H7 (cell line): ENCODE measurements at regions not wholly inside any gene's neighbourhood (a gene's known extent, or its start where the extent isn't known, plus 50 kb on each side); places are given as distances from the start of the nearest gene placed in this dataset.
A peak's percentile ranks its signal among the peaks of the same experiment; 100 is the strongest.

Experiments used
- DNase-seq: peaks from one replicate; pipeline ENCODE4 v3.0.0; 2012
- H3K27me3 ChIP-seq: 2 replicates; pipeline ENCODE4 v1.6.0; 2011; ENCODE audit warnings: mild to moderate bottlenecking, low read length; ENCODE audit not compliant: control insufficient read depth, insufficient read depth
- H3K36me3 ChIP-seq: replicated peaks from 2 replicates; pipeline ENCODE4 v1.5.1; 2011; ENCODE audit warnings: low read length; ENCODE audit not compliant: control insufficient read depth, insufficient read depth
- H3K4me3 ChIP-seq: 2 replicates; pipeline ENCODE4 v1.5.1; 2011; ENCODE audit warnings: low read depth, mild to moderate bottlenecking, control low read depth, low read length, moderate library complexity; ENCODE audit not compliant: insufficient read depth

DNA sequence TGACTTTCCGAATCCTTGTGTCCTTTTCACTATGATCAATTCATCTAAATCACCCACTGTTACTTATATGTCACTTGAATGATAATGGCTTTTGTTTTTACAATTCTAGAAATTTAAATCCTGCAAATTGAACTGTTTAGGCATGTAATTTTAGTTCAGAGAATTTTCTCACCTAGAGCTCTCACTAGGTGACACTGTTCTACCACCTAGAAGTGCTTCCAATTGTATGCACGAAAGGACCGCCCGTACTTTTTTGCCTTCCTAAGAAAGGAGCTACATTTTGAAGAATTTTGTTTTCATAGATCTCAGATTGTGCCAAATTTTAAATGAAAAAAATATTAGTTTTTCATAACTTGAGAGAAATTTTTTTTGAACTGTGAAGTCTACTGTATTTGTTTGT lies 481.6 kb upstream of the FSTL5 start:
- Histone ChIP-seq H3K36me3 (no peaks in the 10 kb centered on the region), H3K4me3 (no peak overlapping the region), H3K27me3 (no peaks in the 10 kb centered on the region)
- peak; percentile 6 for DNase-seq

DNA sequence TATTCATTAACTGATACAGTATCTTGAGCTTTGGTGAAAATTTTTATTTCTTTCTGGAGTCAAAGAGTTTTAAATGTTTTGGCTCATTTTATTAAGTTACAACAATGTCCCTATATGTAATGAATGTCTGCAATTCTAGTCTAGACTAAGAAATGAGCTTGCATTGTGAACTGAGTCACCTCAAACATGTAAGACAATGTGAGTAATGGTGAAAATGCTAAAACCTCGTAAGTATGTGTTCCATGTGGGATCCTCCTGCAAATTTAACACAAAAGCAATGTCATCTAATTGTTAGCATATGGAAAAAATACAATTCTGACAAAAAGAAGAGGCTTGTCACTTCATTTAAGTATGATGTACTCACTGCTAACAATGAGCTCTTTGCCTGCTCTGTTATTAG lies 480.5 kb upstream of the FSTL5 start:
- H3K27me3 ChIP-seq, result no peaks in the 10 kb centered on the region
- H3K4me3 ChIP-seq, result no peak overlapping the region
- H3K36me3 ChIP-seq, result no peaks in the 10 kb centered on the region
- no peak for DNase-seq

DNA sequence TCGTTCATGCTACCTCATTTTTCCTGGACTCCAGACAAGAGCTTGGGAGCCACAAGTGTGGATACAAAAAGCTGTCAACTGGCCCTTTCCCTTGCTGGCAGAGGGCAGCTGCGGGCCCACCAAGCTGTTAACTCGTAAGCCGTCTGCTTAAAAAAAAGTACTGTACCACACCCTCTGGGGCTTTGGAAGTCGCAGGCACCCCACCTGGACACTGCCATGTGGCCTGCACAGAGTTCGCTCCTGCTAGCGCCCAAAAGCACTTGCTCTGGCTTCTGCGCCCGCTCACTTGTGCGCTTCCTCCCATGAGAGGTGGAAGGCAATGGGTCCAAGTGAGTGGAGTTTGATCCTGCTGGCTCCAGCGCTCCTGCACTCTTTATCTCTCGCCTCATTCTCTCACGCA lies 476.4 kb upstream of the FSTL5 start:
- Histone ChIP-seq H3K36me3 (no peaks in the 10 kb centered on the region), H3K27me3 (no peaks in the 10 kb centered on the region)
- no peak for DNase-seq

DNA sequence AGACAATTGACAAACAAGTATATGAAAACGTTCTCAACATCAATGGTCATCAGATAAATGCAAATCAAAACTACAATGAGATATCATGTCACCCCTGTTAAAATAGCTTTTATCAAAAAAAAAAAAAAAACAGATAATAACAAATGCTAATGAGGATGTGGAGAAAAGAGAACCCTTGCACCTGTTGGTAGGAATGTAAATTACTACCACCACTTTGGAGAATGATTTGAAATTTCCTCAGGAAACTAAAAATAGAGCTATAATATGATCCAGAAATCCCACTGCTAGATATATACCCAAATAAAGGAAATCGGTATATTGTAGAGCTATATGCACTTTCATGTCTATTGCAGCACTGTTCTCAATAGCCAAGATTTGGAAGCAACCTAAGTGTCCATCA lies 470.6 kb upstream of the FSTL5 start:
- Histone ChIP-seq H3K36me3 (no peaks in the 10 kb centered on the region), H3K27me3 (no peaks in the 10 kb centered on the region), H3K4me3 (no peak overlapping the region)
- DNase-seq, result no peak

More for the DNA sequence above, 476.4 kb upstream of the FSTL5 start:
- no peak overlapping the region for H3K4me3 ChIP-seq

DNA sequence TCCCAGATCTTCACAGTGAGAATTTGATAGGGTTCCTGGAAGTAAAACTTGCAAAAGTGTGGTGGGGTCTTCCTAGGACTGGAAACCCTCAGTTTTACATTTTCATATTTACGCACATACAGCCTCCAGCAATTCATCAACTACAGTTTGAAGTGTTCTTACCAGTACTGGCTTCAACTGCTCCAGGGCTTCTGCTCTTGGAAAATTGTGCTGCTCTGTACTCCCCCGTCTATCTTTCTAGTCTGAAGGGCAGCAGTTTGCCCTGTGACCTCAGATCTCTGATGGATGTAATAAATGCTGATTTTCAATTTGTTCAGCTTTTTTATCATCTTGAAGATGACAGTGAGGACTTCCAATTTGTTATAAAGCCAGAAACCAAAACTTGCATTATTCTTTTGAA lies 458.9 kb upstream of the FSTL5 start:
- no peaks in the 10 kb centered on the region for H3K27me3 ChIP-seq
- no peak overlapping the region for H3K4me3 ChIP-seq
- H3K36me3 ChIP-seq, result no peaks in the 10 kb centered on the region
- no peak for DNase-seq

DNA sequence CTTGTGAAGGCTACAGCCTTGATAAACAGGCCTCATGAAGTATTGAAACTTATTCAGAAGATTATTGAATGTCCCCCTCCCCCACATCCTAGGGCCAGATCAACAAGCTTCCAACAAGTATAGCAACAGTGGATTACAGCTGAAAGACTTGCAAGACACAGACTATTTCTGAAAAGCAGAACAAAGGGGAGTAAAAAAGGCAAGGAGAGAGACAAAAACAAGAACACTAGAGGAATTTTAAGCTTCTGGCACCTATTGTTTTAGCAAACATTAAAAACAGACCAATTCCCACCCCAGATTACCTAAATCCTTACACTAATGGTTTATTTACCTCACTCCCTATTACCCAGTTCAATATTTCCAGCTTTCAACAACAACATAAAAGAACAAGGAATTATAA lies 446.3 kb upstream of the FSTL5 start:
- no peak for DNase-seq
- H3K27me3 ChIP-seq, result no peaks in the 10 kb centered on the region
- no peak overlapping the region for H3K4me3 ChIP-seq

DNA sequence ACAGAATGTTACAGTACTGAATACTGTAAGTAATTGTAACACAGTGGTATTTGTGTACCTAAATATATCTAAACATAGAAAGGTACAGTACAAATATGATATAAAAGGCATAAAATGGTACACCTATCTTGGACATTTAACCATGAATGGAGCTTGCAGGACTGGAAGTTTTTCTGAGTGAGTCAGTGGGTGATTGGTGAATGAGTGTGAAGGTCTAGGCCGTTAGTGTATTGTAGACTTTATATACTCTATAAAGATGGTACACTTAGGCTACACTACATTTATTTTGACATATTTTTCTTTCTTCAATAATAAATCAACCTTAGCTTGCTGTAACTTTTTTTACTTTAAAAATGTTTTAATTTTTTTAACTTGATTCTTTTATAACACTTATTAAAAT lies 422.5 kb upstream of the FSTL5 start:
- Histone ChIP-seq H3K4me3 (no peak overlapping the region), H3K27me3 (no peaks in the 10 kb centered on the region), H3K36me3 (no peaks in the 10 kb centered on the region)
- DNase-seq, result no peak

More for the DNA sequence above, 446.3 kb upstream of the FSTL5 start:
- H3K36me3 ChIP-seq, result no peaks in the 10 kb centered on the region

DNA sequence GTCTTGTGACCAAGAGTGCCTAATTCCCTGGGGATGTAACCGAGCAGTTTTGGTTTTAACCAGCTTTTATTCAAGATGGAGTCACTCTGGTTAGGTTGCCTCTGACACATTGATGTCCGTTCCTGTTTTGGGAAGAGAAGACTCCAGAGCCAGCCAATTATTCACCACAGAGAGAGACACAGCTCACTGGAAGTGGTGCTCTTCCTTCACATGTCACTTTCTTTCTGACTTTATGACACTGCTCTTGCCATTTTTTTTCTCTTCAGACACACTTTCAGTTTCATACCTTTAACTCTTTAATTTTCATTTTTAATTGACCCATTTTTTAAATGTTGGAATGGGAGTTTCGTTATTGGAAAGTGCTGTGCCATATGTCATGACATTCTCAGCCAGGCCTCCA lies 418.4 kb upstream of the FSTL5 start:
- no peak overlapping the region for H3K4me3 ChIP-seq
- DNase-seq, result no peak
- H3K27me3 ChIP-seq, result no peaks in the 10 kb centered on the region
- H3K36me3 ChIP-seq, result no peaks in the 10 kb centered on the region

DNA sequence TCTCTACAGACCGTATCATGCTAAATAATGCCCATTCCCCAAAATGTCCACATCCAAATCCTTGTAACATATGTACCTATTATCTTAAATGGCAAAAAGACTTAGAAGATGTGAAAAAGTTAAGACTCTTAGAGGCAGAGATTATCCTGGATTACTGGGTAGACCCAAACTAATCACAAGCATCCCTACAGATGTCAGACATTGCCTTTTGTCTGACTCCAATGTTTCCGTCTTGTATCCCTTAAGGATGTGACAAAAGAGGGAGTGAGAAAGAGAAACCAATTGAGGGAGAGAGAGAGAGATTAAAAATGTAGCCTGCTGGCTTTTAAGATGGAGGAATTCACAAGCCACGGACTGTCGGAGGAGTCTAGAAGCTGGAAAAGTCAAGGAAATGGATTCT lies 401.9 kb upstream of the FSTL5 start:
- H3K4me3 ChIP-seq, result no peak overlapping the region
- H3K27me3 ChIP-seq, result no peaks in the 10 kb centered on the region
- no peaks in the 10 kb centered on the region for H3K36me3 ChIP-seq
- DNase-seq, result no peak

DNA sequence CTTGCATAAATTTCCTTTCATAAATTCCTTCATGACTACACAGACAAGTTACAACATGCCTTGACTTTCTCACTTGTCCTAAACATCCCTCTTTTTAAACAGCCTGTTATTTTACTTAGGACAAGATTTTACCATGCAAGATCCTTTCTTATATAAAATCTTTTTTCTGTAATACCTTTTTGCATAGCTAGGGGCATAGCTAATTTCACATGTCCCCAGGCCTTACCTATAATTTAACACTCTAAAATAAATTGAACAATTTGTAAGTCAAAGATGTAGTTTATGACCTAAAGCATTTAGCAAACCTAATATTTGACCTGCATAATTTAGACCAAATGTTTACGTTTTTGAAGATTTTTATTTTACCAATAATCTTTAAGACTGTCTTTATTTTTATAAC lies 396.3 kb upstream of the FSTL5 start:
- no peaks in the 10 kb centered on the region for H3K27me3 ChIP-seq
- no peak for DNase-seq
- no peaks in the 10 kb centered on the region for H3K36me3 ChIP-seq

DNA sequence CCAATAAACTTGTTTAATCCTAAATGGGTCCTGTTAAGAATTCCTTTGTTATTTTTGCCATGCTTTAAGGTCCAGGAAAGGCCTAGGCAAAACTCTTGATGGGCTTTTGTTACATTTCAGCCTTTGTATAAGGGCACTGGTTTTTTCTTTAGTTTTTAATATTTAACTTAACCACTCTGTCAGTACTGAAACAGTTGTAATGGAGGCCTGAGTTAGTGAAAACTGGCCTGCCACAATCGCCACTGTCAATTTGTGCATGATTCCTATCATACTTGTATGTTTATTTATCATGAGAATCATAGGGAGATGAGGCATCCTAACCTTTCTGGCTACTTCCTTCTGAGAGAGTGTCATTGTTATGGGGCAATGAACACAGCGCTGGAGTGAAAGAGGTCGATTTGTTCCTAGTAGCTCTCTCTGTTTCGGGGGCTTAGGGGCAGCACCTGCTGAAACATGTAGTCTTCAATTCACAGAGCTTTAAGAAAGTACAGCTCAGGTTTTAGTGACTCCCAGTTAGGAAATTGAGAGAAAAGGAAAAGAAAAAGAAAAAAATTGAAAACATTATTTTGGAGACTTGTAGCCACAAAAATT lies 393.8 kb upstream of the FSTL5 start:
- no peaks in the 10 kb centered on the region for H3K27me3 ChIP-seq
- no peaks in the 10 kb centered on the region for H3K36me3 ChIP-seq
- no peak for DNase-seq
- H3K4me3 ChIP-seq, result no peak overlapping the region

More for the DNA sequence above, 396.3 kb upstream of the FSTL5 start:
- H3K4me3 ChIP-seq, result no peak overlapping the region

DNA sequence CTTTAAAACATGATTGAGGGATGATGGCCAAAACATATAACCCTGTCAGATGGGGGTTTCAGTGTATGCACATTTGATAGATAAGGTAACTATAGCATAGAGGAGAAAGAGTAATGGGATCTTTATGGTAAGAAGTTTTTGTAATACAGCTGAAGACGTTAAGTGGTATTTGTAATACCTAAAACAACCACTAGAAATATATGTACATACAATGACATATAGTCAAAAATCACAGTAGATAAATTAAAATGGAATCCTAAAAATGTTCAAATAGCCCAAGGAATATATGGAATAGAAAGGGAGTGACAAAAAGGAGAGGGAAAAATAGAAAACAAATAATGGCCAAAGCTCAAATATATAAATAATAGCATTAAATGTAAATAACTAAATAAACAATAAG lies 371.3 kb upstream of the FSTL5 start:
- no peak overlapping the region for H3K4me3 ChIP-seq
- DNase-seq, result no peak
- no peaks in the 10 kb centered on the region for H3K36me3 ChIP-seq
- no peaks in the 10 kb centered on the region for H3K27me3 ChIP-seq

DNA sequence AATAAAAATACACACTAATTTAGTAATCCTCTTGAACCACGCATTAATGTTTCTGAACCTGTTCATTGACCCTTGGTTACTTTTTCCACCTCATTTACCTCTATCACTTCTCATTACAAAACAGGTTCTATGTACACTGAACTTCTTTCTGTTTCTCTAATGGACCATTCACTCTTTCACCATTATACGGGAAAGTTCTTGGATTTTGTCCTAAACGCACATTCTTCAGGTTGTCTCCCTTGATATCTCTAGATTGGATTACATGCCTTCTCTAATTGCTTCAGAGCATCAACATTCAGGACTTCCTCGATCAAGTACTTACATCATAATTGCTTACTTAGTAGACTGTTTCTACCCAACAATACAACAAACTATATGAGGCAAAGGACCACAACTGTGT lies 359.4 kb upstream of the FSTL5 start:
- no peaks in the 10 kb centered on the region for H3K27me3 ChIP-seq
- no peaks in the 10 kb centered on the region for H3K36me3 ChIP-seq
- no peak overlapping the region for H3K4me3 ChIP-seq
- no peak for DNase-seq

DNA sequence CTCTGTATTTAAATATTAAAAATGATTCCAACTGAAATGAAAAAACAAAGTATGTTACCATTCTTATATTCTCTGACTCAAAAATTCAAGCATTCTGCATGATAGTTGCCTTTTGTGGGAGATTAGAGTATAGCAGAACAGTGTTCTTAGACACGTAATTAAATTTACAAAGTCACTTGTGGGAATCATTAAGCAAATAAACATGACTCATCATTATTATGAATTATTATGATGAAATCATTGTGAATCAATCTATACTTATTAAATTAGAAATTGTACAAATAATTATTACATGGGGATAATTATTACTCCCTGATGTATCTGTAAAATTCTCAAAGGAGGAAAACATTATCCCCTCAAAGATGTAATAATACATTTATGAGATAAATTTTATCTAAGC lies 358.9 kb upstream of the FSTL5 start:
- H3K36me3 ChIP-seq, result no peaks in the 10 kb centered on the region
- no peak for DNase-seq
- H3K4me3 ChIP-seq, result no peak overlapping the region
- H3K27me3 ChIP-seq, result no peaks in the 10 kb centered on the region

DNA sequence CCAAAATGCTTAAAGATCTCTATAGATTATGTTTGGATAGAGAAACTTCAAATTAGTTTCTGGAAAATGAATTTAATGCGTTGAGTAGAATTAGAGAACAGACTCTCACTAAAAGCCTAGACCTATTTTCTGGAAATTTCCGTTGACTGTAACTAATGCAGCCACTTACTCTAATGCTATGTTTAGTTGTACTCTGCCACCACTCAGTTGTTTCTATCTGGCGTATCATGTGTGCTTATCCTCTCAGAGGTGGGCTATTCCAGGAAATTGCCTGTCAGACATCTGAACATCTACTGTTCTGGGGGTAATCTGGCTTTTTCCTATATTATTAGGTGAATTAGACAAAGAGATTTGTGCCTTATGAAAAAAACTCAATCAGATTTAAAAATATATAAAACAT lies 347.1 kb upstream of the FSTL5 start:
- DNase-seq, result no peak
- H3K36me3 ChIP-seq, result no peaks in the 10 kb centered on the region
- no peaks in the 10 kb centered on the region for H3K27me3 ChIP-seq
- H3K4me3 ChIP-seq, result no peak overlapping the region

DNA sequence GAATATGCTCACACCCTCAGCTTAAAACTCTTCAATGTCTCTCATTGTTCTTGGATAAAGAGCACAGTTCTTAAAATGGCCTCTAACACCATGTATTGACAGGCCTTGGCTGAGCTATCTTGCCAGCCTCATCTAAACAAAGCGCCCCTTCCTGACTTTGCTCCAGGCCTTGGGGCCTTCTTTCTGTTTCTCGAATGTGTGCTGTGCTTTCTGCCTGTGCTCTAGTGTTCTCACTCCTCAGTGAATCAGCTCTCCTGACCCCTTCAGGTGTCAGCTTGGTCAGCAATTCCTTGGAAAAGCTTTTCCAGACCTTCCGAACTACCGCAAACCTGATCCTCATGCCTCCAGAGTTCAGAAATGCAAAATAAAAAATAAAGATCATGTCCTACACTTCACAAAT lies 346.3 kb upstream of the FSTL5 start:
- no peak overlapping the region for H3K4me3 ChIP-seq
- no peaks in the 10 kb centered on the region for H3K27me3 ChIP-seq
- H3K36me3 ChIP-seq, result no peaks in the 10 kb centered on the region
- peak; percentile 6 for DNase-seq
